ENCODE measurements at regions not wholly inside any gene's neighbourhood (a gene's known extent, or its start where the extent isn't known, plus 50 kb on each side); places are given as distances from the start of the nearest gene placed in this dataset.

DNA sequence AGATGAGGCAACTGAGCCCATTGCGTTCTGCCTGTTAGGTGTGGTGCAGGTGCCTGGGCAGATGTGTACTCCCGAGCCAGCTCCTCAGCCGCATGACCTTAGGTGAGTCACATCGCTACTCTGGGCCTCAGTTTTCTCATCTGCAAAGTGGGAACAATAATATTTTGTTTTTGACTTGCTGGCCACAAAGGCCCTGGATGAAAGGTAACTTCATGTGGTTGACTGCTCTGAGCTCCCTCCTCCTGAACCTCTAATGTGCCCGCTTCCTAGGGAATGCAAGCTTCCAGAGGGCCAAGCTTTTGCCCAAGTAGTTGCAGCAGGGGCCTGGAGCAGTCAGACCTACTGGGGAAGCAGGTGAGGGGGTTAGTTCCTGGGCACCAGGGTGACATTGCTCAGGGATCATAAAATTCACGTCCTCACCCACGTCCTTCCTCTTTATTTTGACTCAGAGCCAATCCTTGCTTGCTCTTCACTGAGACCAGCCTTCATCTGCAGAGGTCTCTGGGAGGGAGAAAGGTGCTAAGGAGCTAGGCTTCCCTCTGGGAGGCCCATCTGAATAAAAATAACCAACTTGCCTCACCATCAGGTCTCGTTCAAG lies 149.0 kb upstream of the TLE3 start:
- TF ChIP-seq, protein P1, sequence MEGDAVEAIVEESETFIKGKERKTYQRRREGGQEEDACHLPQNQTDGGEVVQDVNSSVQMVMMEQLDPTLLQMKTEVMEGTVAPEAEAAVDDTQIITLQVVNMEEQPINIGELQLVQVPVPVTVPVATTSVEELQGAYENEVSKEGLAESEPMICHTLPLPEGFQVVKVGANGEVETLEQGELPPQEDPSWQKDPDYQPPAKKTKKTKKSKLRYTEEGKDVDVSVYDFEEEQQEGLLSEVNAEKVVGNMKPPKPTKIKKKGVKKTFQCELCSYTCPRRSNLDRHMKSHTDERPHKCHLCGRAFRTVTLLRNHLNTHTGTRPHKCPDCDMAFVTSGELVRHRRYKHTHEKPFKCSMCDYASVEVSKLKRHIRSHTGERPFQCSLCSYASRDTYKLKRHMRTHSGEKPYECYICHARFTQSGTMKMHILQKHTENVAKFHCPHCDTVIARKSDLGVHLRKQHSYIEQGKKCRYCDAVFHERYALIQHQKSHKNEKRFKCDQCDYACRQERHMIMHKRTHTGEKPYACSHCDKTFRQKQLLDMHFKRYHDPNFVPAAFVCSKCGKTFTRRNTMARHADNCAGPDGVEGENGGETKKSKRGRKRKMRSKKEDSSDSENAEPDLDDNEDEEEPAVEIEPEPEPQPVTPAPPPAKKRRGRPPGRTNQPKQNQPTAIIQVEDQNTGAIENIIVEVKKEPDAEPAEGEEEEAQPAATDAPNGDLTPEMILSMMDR (IDR thresholded peaks at IDR 0.05; ENCODE audit: poor library complexity, severe bottlenecking): no peak
- TF ChIP-seq SMC3 (conservative IDR thresholded peaks at IDR 0.05; ENCODE audit: poor library complexity): no peak
- no peak for TF ChIP-seq MXI1 (conservative IDR thresholded peaks at IDR 0.05; ENCODE audit: poor library complexity, severe bottlenecking)

Data from neural cell (in vitro differentiated cells).